ENCODE measurements at regions not wholly inside any gene's neighbourhood (a gene's known extent, or its start where the extent isn't known, plus 50 kb on each side); places are given as distances from the start of the nearest gene placed in this dataset.
"Not testable (repeated sequence)": the region's sequence is repeated elsewhere in the genome, so short reads cannot be mapped to it uniquely, and the experiment has no call there.

DNA sequence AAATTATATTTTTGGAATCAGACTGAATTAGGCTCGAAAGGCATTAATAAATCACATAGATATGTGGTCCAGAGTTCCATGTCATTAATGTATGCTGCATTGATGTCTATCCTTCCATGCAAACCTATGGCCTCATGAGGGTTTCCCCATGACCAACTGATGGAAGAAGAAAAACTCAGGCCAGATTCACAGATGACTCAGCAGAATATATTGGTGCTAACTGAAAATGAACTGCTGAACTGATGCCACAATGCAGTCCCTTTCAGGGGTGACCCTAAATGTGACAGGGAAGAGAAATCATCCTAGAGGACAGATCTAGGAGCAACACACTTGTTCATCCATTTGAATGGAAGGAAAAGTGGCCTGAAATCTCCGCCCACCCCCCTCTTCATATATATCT lies 110.5 kb upstream of the KCND3 start:
- no peak for DNase-seq (ENCODE audit: low read depth in 2 of 2)

DNA sequence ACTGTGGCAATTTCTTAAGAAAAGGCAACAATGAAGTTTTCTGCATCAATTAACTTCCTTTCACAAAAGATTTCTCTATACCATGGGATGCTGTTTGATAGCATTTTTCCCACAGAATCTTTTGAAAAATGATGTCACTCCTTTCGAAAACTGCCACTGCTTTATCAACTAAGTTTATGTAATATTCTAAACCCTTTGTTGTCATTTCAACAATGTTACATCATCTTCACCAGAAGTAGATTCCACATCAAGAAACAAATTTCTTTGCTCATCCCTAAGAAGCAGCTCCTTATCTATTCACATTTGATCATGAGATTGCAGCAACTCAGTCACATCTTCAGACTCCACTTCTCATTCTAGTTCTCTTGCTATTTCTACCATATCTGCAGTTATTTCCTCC lies 116.1 kb upstream of the KCND3 start:
- no peak for DNase-seq (ENCODE audit: low read depth in 2 of 2)

- no peak for DNase-seq (ENCODE audit: low read depth in 2 of 2)
Observed at GRCh38 chr1:112110031-112110430, 120.6 kb upstream of the KCND3 start.

GRCh38 chr1:112111734-112112133 lies 122.3 kb upstream of the KCND3 start:
- no peak for DNase-seq (ENCODE audit: low read depth in 2 of 2)

GRCh38 chr1:112114540-112114939 lies 125.1 kb upstream of the KCND3 start:
- no peak for DNase-seq (ENCODE audit: low read depth in 2 of 2)

- no peak for DNase-seq (ENCODE audit: low read depth in 2 of 2)
Observed at GRCh38 chr1:112126598-112126997, 137.1 kb upstream of the KCND3 start.

- not testable (repeated sequence) for DNase-seq (ENCODE audit: low read depth in 2 of 2)
Observed at GRCh38 chr1:112127606-112128005, 138.1 kb upstream of the KCND3 start.

DNA sequence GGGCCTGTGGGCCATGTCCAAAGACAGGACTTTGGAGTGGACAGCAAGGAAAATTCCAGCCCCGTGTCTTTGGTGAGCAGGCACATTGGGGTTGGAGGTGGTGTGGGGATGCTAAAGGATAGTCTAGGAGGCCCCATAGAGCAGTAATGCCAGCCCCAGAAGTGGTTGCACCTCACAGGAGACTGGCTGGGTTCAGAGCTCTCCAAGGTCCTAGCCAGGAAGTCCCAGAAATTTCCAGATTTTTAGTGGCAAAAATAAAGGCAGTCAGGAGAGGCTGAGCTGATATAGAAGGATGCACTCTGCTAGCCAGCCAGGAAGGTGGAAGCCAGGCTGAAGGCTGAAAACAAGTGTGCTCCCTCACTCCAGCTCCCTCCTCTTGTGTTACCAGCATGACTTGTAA lies 144.0 kb upstream of the KCND3 start:
- DNase-seq (ENCODE audit: low read depth in 2 of 2): no peak

GRCh38 chr1:112140743-112141142 lies 151.3 kb upstream of the KCND3 start:
- no peak for DNase-seq (ENCODE audit: low read depth in 2 of 2)

DNA sequence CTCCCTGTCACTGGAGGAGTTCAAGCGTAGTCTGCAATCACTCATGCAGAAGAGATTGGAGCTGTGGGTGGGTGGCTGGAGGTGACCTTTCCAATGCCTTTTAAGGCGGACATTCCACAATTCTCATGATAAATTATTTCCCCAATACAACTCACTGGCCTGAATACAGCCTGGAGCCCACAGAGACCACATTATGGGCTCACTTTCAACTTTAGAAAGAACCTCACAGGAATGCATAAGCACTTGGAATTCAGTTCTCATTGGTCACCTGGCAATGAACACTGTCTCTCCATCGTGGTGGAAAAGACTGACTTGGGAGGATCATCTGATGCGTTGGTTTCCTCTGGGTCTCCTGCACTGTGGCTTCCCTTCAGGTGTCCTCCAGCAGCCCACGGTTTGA lies 151.8 kb upstream of the KCND3 start:
- no peak for DNase-seq (ENCODE audit: low read depth in 2 of 2)

GRCh38 chr1:112141923-112142322 lies 152.5 kb upstream of the KCND3 start:
- no peak for DNase-seq (ENCODE audit: low read depth in 2 of 2)

DNA sequence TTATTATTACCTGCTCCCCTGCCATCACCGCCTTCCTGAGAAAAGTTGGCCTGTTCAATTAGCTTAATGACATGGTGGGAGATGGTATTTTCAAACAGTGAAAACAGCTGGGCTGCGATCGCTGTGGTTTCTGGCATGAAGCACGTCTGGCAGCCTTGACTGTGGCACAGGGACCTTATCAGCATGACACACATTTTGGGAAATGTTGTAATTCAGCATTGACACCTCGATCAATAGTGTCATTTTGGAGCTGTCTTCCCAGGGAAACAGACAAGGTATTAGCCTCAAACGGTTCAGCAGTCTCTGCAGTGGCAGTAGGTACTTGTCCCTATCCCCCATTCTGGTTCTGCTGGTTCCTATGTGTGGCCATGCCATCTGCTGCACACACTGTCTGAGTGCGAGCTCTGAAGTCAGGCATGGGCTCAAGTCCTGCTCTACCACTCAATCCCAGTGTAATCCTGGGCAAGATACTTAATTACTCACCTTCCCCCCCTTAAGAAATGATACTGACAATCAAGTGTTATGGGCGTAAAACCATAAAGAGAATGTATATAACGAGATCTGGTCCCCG lies 154.5 kb upstream of the KCND3 start:
- DNase-seq (ENCODE audit: low read depth in 2 of 2): no peak

GRCh38 chr1:112144733-112145426 lies 155.4 kb upstream of the KCND3 start:
- no peak for DNase-seq (ENCODE audit: low read depth in 2 of 2)

DNA sequence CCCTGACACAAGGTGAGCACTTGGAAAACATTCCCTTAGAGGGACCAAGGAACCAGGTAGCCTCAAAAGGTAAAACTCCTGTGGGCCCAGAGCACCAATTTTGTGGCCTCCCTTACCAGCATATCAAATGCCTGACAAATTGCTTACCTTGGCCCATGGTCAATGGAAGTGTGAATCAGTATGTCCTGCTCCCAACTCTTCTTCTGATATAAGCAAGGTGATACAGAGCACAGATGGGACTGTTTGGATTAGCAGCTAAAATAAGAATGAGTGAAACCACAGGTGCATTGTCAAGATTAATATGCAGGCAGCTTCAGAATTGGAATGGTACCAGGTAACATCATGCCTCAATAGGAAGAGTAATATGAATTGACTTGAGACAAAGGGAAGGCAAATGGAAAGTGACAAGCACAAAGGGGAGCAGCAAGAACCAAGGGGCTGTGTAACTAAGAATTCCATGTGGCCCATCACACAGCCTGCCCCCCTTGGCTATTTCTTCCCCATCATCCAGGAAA lies 156.8 kb upstream of the KCND3 start:
- DNase-seq (ENCODE audit: low read depth in 2 of 2): no peak

DNA sequence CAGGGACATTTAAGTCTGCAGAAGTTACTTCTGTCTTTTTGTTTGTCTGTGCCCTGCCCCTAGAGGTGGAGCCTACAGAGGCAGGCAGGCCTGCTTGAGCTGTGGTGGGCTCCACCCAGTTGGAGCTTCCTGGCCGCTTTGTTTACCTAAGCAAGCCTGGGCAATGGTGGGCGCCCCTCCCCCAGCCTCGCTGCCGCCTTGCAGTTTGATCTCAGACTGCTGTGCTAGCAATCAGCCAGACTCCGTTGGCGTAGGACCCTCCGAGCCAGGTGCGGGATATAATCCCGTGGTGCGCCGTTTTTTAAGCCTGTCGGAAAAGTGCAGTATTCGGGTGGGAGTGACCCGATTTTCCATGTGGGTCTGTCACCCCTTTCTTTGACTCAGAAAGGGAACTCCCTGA lies 170.7 kb upstream of the KCND3 start:
- not testable (repeated sequence) for DNase-seq (ENCODE audit: low read depth in 2 of 2)

GRCh38 chr1:112165375-112165774 lies 175.9 kb upstream of the KCND3 start:
- no peak for DNase-seq (ENCODE audit: low read depth in 2 of 2)

GRCh38 chr1:112169517-112169916 lies 180.0 kb upstream of the KCND3 start:
- no peak for DNase-seq (ENCODE audit: low read depth in 2 of 2)

- peak in 1 of 2 experiments; percentile 1 for DNase-seq (ENCODE audit: low read depth in 2 of 2)
Observed at GRCh38 chr1:112172294-112172882, 182.9 kb upstream of the KCND3 start.

GRCh38 chr1:112177314-112177713 lies 187.8 kb upstream of the KCND3 start:
- no peak for DNase-seq (ENCODE audit: low read depth in 2 of 2)

- no peak for DNase-seq (ENCODE audit: low read depth in 2 of 2)
Observed at GRCh38 chr1:112188611-112189010, 199.1 kb upstream of the KCND3 start.

GRCh38 chr1:112196008-112196588 lies 199.9 kb upstream of the CTTNBP2NL start:
- no peak for DNase-seq (ENCODE audit: low read depth in 2 of 2)

DNA sequence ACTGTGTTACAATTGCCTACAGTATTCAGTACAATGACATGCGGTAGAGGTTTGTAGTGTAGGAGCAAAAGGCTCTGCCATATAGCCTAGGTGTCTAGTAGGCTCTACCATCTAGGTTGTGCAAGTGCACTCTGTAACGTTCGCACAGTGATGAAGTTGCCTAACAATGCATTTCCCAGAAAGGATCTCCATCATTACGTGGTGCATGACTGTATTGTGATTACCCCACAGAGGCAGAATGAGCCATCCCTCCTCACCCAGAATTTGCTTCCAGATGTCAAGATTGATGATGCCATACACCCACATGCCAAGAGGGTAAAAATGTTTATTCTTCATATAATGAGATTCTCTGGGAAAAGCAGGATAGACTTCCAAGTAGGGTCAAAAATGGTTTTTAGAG lies 199.3 kb upstream of the CTTNBP2NL start:
- no peak for DNase-seq (ENCODE audit: low read depth in 2 of 2)

DNA sequence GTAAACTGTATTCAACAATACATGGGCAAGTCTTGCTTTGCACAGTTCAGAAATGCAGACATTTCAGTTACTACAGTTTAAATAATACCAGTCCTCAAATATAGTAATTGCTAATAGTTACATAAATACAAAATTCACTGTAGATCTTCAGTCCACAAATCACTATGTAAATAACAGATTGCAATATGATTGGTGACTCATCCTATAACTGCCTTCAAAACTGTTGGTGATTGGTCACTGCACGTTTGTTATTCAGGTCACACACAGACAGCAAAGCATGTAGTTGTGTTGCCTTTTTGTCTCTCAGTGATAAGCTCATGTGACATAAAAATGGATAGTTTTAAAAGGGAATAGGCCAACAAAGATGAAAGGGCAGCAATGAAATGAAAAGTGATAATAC lies 186.5 kb upstream of the CTTNBP2NL start:
- DNase-seq (ENCODE audit: low read depth in 2 of 2): no peak
